ENCODE measurements at regions not wholly inside any gene's neighbourhood (a gene's known extent, or its start where the extent isn't known, plus 50 kb on each side); places are given as distances from the start of the nearest gene placed in this dataset.

GRCh38 chr13:44854313-44855060 is 134.8 kb downstream of the NUFIP1 start:
- no peak for TF ChIP-seq CTCF (conservative IDR thresholded peaks at IDR 0.05; ENCODE audit: low read depth, low read length)
- no peak for TF ChIP-seq EZH2 (IDR thresholded peaks at IDR 0.05; ENCODE audit: low read length, unreplicated experiment)
- TF ChIP-seq EZH2phosphoT487 (IDR thresholded peaks at IDR 0.05; ENCODE audit: borderline replicate concordance, low read length): no peak

Data from PC-3 (cell line).